Fibroblast of mammary gland (primary cell): ENCODE measurements at regions not wholly inside any gene's neighbourhood (a gene's known extent, or its start where the extent isn't known, plus 50 kb on each side); places are given as distances from the start of the nearest gene placed in this dataset.
A peak's percentile ranks its signal among the peaks of the same experiment; 100 is the strongest.

Source experiments
- DNase-seq: peaks from one replicate; pipeline ENCODE4 v3.0.0-alpha.2; 2010; ENCODE audit warnings: low read depth
- H3K4me3 ChIP-seq: 2 replicates; pipeline ENCODE4 v1.5.1; 2011; ENCODE audit warnings: low read depth, mild to moderate bottlenecking, low read length, moderate library complexity; ENCODE audit not compliant: control insufficient read depth
- TF ChIP-seq, protein P1 (sequence below): conservative IDR thresholded peaks from 2 replicates; pipeline ENCODE4 v1.5.1; 2011; ENCODE audit warnings: low read depth, low read length, inconsistent platforms; ENCODE audit not compliant: control insufficient read depth, insufficient read depth

GRCh38 chr2:204134421-204134820 lies 197.9 kb downstream of the ICOS start:
- no peak for DNase-seq
- no peak overlapping the region for H3K4me3 ChIP-seq
- TF ChIP-seq, protein P1, sequence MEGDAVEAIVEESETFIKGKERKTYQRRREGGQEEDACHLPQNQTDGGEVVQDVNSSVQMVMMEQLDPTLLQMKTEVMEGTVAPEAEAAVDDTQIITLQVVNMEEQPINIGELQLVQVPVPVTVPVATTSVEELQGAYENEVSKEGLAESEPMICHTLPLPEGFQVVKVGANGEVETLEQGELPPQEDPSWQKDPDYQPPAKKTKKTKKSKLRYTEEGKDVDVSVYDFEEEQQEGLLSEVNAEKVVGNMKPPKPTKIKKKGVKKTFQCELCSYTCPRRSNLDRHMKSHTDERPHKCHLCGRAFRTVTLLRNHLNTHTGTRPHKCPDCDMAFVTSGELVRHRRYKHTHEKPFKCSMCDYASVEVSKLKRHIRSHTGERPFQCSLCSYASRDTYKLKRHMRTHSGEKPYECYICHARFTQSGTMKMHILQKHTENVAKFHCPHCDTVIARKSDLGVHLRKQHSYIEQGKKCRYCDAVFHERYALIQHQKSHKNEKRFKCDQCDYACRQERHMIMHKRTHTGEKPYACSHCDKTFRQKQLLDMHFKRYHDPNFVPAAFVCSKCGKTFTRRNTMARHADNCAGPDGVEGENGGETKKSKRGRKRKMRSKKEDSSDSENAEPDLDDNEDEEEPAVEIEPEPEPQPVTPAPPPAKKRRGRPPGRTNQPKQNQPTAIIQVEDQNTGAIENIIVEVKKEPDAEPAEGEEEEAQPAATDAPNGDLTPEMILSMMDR, result no peak

DNA sequence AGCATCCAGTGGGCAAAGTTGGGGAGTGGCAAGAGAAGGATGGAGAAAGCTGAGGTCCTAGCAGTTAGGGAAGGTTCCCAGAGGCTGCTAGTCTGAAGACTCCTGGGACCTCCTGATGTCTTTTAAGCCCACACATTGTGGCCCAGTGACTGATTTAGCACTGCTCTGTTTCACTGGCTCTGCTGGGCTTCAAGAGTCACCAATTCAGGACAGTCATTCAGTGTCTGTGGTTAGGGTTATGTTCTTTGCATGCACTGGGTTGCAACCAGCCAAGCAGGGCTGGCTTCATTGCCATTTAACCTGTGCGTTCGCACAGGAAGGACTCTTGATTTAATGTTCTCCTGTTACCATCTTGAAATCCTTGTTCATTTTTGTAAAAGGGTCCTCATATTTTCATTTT lies 199.2 kb downstream of the ICOS start:
- no peak for DNase-seq
- H3K4me3 ChIP-seq, result no peak overlapping the region
- TF ChIP-seq, protein P1, result no peak

DNA sequence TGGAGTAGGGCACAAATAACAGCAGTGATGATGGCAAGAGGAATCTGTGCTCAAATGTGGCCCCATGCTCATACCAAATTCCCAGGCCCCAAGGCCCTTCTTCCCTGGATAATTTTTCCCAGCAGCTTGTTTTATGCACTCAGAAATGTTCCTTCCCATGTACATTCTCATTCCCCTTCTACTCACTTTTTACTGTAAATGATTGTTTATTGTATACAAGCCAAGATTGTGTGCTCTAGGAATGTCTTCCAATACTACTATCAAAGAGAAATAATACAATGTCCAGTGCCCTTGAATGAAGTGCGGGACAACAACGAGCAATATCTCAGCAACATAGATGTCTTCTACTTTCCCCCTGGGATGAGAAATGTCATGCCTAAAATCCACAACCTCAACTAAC lies 201.6 kb downstream of the ICOS start:
- TF ChIP-seq, protein P1, result no peak
- no peak overlapping the region for H3K4me3 ChIP-seq
- no peak for DNase-seq

DNA sequence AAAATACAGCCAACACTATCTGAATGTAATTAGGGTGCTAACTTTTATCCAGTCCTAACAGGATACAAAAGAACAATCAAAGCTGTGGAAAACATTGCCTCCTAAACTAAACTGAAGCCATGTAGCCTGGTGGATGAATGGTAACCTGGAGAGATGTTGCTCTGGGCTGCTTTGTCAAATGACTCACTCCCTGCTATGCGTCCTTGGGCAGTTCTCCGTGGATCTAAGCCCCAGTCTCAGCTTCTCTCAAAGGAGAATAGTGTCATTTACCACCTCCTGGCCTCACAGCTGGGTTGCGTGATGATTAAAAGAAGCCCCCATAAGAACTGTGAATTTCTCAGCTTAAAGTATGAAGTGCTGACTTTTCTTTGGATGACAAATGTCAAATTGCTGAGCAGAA lies 203.7 kb downstream of the ICOS start:
- TF ChIP-seq, protein P1, result no peak
- no peak for DNase-seq
- no peak overlapping the region for H3K4me3 ChIP-seq

DNA sequence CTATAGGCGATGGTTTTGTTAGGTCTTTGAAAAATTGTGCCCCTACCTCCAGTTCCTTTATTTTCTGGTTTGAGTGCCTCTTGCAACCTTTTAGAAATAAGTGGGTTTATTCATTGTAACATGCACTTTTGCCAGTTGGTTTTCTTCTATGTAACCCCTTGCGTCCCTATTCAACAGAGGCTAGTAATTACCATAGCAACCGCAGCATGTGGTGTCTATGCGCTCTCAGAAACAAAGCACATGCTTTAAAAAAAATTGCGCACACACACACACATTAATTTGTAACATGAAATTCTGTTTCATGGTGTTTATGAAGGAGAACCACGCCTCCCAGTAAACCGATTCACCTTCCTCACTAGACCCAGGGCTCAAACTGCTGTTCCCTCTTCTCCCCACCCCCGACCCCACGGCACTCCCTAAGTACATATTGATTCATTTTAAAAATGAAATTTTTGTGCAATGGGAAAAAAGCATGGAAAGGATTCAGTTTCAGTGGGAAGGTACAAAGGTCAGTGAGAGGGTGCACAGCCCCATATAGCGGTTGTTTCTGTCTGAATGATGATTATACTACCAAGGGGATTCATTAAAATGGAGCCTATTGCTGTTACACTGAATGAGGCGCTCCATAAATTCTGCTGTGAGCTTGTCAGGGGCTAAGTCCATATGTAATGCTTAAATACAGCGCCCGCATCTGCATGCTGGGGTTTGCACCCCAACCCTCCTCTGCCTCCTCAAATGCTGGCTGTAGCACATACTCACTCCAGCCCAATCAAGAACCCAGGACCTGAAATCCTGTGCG lies 206.9 kb downstream of the ICOS start:
- no peak overlapping the region for H3K4me3 ChIP-seq
- TF ChIP-seq, protein P1, result no peak
- no peak for DNase-seq

DNA sequence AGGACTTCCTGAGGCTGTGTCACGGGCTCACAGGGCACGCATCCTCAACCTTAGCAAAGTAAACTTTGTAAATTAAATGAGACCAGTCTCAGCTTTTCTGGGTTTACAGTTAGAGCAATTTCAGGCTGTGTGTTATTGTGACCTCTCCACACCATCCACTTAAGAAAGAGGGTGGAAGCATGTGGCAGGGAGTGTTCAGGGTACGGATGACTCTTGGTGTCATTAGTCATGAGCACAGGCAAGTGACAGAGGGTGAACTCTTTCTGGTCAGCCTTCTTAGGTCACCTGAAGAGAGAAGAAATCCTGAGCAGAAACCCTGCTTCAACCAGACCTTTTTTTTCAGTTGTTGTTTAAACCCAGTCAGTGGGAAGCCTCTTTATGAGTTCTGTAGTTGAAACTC lies 207.9 kb downstream of the ICOS start:
- H3K4me3 ChIP-seq, result no peak overlapping the region
- no peak for DNase-seq
- TF ChIP-seq, protein P1, result no peak

DNA sequence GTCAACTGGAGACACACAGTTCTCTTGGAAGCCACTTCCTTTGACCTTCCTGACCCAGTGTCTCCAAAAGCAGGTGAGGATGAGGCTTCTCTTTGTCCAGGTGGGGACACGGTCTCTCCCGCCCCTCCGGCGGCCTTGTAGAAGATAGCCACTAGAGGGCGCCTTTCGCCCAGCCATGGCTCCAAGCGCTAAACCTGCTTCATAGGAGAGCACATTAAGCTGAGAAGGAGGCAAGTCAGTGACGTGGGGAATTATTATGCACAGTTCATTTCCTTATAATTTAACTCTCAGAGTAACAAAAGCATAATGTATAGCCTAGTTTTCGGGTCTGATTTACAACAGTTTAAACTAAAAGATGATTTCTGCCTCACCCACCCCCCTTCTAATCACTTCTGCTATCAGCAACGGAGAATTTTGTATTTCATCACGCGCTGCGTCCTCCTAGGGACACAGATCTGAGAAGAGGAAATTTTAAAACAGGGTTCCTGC lies 208.7 kb downstream of the ICOS start:
- peak overlapping the region; percentile 33 for H3K4me3 ChIP-seq
- peak; percentile 69 for DNase-seq
- TF ChIP-seq, protein P1, result peak; percentile 92
